ENCODE measurements at regions not wholly inside any gene's neighbourhood (a gene's known extent, or its start where the extent isn't known, plus 50 kb on each side); places are given as distances from the start of the nearest gene placed in this dataset.

DNA sequence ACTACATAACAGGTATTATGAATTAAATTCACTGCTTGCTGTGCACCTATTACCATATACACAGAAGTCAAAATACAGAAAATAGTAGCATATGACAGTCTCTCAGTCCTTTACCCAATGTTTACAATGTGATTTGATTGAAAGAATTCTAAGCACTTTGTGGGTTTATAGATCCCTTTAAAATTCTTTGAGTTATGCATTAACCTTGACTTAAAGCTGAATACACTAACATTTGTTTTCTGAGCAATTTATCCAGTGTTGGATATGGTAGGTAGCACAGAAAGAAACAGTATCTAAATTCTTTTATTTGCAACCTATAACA is 230.8 kb upstream of the DDI1 start (continued):
- no peak for TF ChIP-seq GATAD2A (CRISPR knock-in tag; IDR thresholded peaks at IDR 0.05)

DNA sequence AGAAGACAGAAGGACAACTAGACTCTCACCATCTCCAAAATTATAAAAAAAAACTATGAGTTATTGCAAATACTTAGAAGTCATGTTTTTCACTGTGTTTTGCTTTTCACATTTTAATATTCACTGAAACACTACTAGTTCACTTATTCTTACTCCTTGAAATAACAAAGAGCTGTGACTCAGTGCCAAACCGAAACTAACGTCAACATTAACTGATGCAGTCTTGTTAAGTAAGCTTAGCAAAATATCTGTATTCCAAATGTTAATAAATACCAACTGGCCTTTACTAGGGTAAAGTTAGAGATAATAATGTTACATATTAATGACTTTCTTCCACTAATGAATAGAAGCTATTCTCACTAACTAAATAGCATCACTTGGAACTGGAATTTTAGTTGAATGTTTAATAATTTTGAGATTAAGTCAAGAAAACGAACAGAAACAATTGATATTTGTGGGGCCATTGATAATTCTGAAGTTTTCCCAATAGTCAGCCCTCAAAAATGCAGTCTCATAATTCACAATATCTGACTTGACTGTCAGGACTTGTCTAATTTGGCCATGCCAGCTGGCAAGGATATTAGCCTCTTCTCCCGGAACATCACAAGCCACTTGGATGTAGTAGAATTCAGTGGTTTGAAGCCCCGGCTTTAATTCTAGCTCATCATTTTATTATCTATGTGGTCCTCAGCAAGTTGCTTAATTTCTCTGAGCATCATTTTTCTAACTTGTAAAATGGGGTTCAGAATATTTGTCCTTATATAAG is 230.1 kb upstream of the DDI1 start:
- CTCF ChIA-PET (ENCODE audit: low intra/inter-chr PET ratio, low total read pairs), result no interaction called here
- no peaks in the 10 kb centered on the region for H3K79me2 ChIP-seq (ENCODE audit: insufficient read depth, low read length)
- 2% methylated on average over 5 of the region's 5 CpGs for WGBS (ENCODE audit: low lambda C conversion rate)
- in situ Hi-C loops (cut with HindIII; ENCODE audit: extremely low pct_ligation_motif_present, low pct_unique_long_range_greater_than_20kb) (no loop called here), intact Hi-C loops (cut with micrococcal nuclease; ENCODE audit: unreplicated experiment) (no loop called here)
- no peaks in the 10 kb centered on the region for H4K20me1 ChIP-seq (ENCODE audit: insufficient read depth, low read length)
- FAIRE-seq (no peak), DNase-seq (ENCODE audit: low spot score) (no peak), ATAC-seq (no peak)
- H3K4me3 ChIP-seq (replicated peaks in 1 of 3; ENCODE audit: insufficient read depth in 1 of 3, low read depth in 2 of 3, low read length in 3 of 3), result no peak overlapping the region
- no peaks in the 10 kb centered on the region for H3K4me1 ChIP-seq (ENCODE audit: insufficient read depth, low read length)
- H3K27ac ChIP-seq (ENCODE audit: extremely low read length, insufficient read depth, low read length), result no peak overlapping the region
- POLR2A ChIA-PET, result no interaction called here
- no peaks in the 10 kb centered on the region for H3K36me3 ChIP-seq (replicated peaks in 1 of 2; ENCODE audit: control insufficient read depth in 1 of 2, insufficient read depth in 2 of 2, low read length in 2 of 2)
- no peak overlapping the region for H3K4me2 ChIP-seq (ENCODE audit: low read depth, low read length)
- no peak overlapping the region for H3K9ac ChIP-seq (ENCODE audit: insufficient read depth, low read depth, low read length)
- no peak overlapping the region for H2AFZ ChIP-seq (ENCODE audit: low read length)
- no peaks in the 10 kb centered on the region for H3K27me3 ChIP-seq (ENCODE audit: control insufficient read depth in 1 of 2, insufficient read depth in 2 of 2, low read length in 2 of 2)
- H3K9me3 ChIP-seq (ENCODE audit: low read length), result peaks cover 57% of the 10 kb centered on the region
- BruUV-seq (replicated peaks), result no TSS peak
- no peak for TF ChIP-seq PAF1 (CRISPR knock-in tag; IDR thresholded peaks at IDR 0.05)
- TF ChIP-seq SYNCRIP (IDR thresholded peaks at IDR 0.05; ENCODE audit: insufficient read depth, low read depth, low read length), result no peak
- no peak for TF ChIP-seq NCOA1 (CRISPR knock-in tag; IDR thresholded peaks at IDR 0.05)
- TF ChIP-seq ZNF10 (CRISPR knock-in tag; IDR thresholded peaks at IDR 0.05; ENCODE audit: borderline replicate concordance, low read depth), result no peak
- no peak for TF ChIP-seq ZNF749 (CRISPR knock-in tag; IDR thresholded peaks at IDR 0.05; ENCODE audit: borderline replicate concordance)
- no peak for TF ChIP-seq ZFAT (CRISPR knock-in tag; conservative IDR thresholded peaks at IDR 0.05)
- TF ChIP-seq, protein P1, sequence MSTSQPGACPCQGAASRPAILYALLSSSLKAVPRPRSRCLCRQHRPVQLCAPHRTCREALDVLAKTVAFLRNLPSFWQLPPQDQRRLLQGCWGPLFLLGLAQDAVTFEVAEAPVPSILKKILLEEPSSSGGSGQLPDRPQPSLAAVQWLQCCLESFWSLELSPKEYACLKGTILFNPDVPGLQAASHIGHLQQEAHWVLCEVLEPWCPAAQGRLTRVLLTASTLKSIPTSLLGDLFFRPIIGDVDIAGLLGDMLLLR (CRISPR knock-in tag; IDR thresholded peaks at IDR 0.05), result no peak
- TF ChIP-seq MIER2 (CRISPR knock-in tag; IDR thresholded peaks at IDR 0.05), result no peak
- TF ChIP-seq ZNF232 (CRISPR knock-in tag; IDR thresholded peaks at IDR 0.05; ENCODE audit: borderline replicate concordance), result no peak
- TF ChIP-seq ZBTB7B (CRISPR knock-in tag; IDR thresholded peaks at IDR 0.05), result no peak
- no peak for TF ChIP-seq HCFC1 (IDR thresholded peaks at IDR 0.05; ENCODE audit: low read depth, low read length)
- TF ChIP-seq PAWR (CRISPR knock-in tag; IDR thresholded peaks at IDR 0.05; ENCODE audit: borderline replicate concordance), result no peak
- TF ChIP-seq ONECUT2 (CRISPR knock-in tag; IDR thresholded peaks at IDR 0.05), result no peak
- no peak for TF ChIP-seq NFRKB (IDR thresholded peaks at IDR 0.05)
- no peak for TF ChIP-seq FOXK1 (CRISPR knock-in tag; IDR thresholded peaks at IDR 0.05; ENCODE audit: borderline replicate concordance, low read depth)
- TF ChIP-seq THAP11 (CRISPR knock-in tag; IDR thresholded peaks at IDR 0.05), result no peak
- no peak for TF ChIP-seq ZNF879 (CRISPR knock-in tag; IDR thresholded peaks at IDR 0.05)
- TF ChIP-seq TGIF2 (CRISPR knock-in tag; IDR thresholded peaks at IDR 0.05), result no peak
- no peak for TF ChIP-seq MIXL1 (CRISPR knock-in tag; IDR thresholded peaks at IDR 0.05)
- no peak for TF ChIP-seq RELA (CRISPR knock-in tag; IDR thresholded peaks at IDR 0.05)

All from HepG2 (cell line).